ENCODE measurements at regions not wholly inside any gene's neighbourhood (a gene's known extent, or its start where the extent isn't known, plus 50 kb on each side); places are given as distances from the start of the nearest gene placed in this dataset.
"Not testable (repeated sequence)": the region's sequence is repeated elsewhere in the genome, so short reads cannot be mapped to it uniquely, and the experiment has no call there.

- not testable (repeated sequence) for H3K4me1 ChIP-seq (ENCODE audit: insufficient read depth, low read length); H3K4me3 ChIP-seq (ENCODE audit: low read length); H3K9me3 ChIP-seq (ENCODE audit: low read depth, low read length); H3K27me3 ChIP-seq (ENCODE audit: insufficient read depth, low read length)
Measured at GRCh38 chr21:13826511-13826910, 216.9 kb downstream of the POTED start.

DNA sequence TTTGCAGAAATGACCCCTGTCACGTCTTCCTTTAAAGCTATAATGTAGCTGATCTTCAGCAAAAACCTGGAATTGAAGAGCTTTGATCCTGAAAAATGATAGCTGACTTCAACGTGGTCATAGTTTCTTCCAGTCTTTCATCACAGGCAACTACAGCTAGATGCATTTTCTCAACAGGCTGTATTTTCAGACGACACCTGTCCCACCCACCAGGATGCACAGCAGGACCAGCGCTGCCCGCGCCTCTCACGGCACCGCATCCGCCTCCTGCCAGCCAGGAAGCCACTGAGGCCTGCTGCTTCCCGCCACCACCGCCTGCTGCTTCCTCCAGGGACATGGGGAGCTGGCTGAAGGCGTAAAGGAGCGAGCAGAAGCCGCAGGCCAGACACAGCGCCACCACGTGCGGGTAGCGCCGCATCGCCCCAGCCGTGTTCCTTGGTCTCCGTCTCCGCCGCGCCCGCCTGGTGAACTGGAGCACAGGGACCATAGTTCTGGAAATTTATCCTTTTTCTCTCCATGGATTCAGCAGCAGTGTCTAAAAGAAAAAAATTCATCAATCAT lies 215.7 kb downstream of the POTED start:
- not testable (repeated sequence) for H3K4me3 ChIP-seq (ENCODE audit: low read length); H3K4me1 ChIP-seq (ENCODE audit: insufficient read depth, low read length); H3K9me3 ChIP-seq (ENCODE audit: low read depth, low read length); H3K27me3 ChIP-seq (ENCODE audit: insufficient read depth, low read length)

DNA sequence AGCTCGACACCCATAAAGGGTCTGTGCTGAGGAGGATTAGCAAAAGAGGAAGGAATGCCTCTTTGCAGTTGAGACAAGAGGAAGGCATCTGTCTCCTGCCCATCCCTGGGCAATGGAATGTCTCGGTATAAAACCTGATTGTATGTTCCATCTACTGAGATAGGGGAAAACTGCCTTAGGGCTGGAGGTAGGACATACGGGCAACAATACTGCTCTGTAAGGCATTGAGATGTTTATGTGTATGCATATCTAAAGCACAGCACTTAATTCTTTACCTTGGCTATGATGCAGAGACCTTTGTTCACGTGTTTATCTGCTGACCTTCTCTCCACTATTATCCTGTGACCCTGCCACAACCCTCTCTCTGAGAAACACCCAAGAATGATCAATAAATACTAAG lies 210.7 kb downstream of the POTED start:
- not testable (repeated sequence) for H3K4me3 ChIP-seq (ENCODE audit: low read length); H3K27me3 ChIP-seq (ENCODE audit: insufficient read depth, low read length); H3K4me1 ChIP-seq (ENCODE audit: insufficient read depth, low read length); H3K9me3 ChIP-seq (ENCODE audit: low read depth, low read length)

DNA sequence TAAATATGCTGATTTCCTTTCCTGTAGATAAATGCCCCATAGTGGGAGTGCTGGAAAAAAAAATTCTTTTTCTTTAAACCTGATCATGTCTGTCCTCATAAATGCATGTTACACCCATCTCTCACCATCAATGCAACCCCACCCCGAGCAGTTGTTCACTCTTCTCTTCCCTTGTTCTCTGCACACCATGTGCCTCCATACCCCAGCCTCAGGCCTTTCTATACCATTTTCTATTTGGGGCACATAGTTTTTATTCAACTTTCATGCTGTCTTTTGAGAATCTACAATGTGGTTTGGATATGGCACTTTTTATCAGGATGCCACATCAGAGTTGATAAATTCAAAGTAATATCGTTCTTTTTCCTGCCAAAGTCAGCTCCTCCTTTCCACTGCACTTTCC lies 202.6 kb downstream of the POTED start:
- H3K9me3 ChIP-seq (ENCODE audit: low read depth, low read length); H3K4me1 ChIP-seq (ENCODE audit: insufficient read depth, low read length); H3K4me3 ChIP-seq (ENCODE audit: low read length); H3K27me3 ChIP-seq (ENCODE audit: insufficient read depth, low read length): not testable (repeated sequence)

DNA sequence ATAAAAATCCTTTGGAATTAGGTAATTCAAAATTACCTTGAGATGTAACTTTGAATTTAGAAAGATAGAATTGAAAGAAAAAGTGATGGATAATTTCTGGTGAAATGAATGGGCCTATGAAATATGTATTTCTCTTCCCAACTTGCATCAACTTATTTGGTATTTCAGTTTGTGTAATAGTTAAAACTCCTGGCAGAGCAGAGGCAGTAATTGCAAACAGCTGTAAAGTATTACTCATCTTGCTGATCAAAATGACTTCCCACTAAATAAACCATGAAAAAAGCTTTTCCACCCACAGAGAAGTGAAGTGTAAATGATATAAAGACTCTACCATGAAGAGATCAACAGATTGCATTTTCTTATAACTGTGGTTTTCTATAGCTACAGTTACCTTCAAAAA lies 201.0 kb downstream of the POTED start:
- not testable (repeated sequence) for H3K4me3 ChIP-seq (ENCODE audit: low read length); H3K4me1 ChIP-seq (ENCODE audit: insufficient read depth, low read length); H3K9me3 ChIP-seq (ENCODE audit: low read depth, low read length); H3K27me3 ChIP-seq (ENCODE audit: insufficient read depth, low read length)

- H3K27me3 ChIP-seq (ENCODE audit: insufficient read depth, low read length); H3K4me1 ChIP-seq (ENCODE audit: insufficient read depth, low read length); H3K4me3 ChIP-seq (ENCODE audit: low read length); H3K9me3 ChIP-seq (ENCODE audit: low read depth, low read length): not testable (repeated sequence)
Measured at GRCh38 chr21:13806444-13806843, 196.9 kb downstream of the POTED start.

DNA sequence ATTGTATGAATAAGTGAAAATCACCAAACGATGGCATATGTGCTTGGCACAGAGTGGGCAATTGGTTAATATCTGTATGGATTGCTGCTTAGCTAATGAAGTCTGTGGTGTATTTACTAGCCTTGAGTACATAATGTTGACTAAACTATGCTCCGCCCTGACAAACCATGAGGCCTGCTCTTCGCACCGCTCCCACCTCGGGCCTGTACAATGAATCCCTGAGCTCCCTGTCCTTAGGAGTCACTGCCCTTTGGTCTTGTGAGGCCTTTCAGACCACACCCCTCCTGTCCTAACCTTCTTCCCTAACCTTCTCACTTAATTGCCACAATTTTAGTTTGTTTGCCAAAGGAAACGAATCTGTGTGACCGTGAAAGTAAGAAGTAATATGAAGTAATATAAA lies 193.2 kb downstream of the POTED start:
- H3K4me3 ChIP-seq (ENCODE audit: low read length); H3K9me3 ChIP-seq (ENCODE audit: low read depth, low read length); H3K27me3 ChIP-seq (ENCODE audit: insufficient read depth, low read length); H3K4me1 ChIP-seq (ENCODE audit: insufficient read depth, low read length): not testable (repeated sequence)

Measured in mononuclear cell (primary cell).